ENCODE measurements at regions not wholly inside any gene's neighbourhood (a gene's known extent, or its start where the extent isn't known, plus 50 kb on each side); places are given as distances from the start of the nearest gene placed in this dataset.

GRCh38 chr20:23291575-23292240, 58.9 kb upstream of the NXT1 start:
- intact Hi-C loops (cut with DNase I): no loop called here
- H3K4me3 ChIP-seq: no peak overlapping the region
- no peak overlapping the region for H3K27ac ChIP-seq
- DNase-seq (no peak), ATAC-seq (peak in 1 of 4 donors; percentile 26)
- H3K27me3 ChIP-seq (ENCODE audit: insufficient read depth in 3 of 3, low read length in 2 of 3): peaks cover 0 to 7% (median 2%) of the 10 kb centered on the region in 3 donors
- H3K36me3 ChIP-seq (ENCODE audit: insufficient read depth in 1 of 2, low read depth in 1 of 2): no peaks in the 10 kb centered on the region
- H3K4me1 ChIP-seq: no peaks in the 10 kb centered on the region
- 69 to 82% (median 76%) methylated on average over 14 of the region's 14 CpGs for WGBS, 3 donors
- no peak for TF ChIP-seq CTCF (IDR thresholded peaks at IDR 0.05)
- no peaks in the 10 kb centered on the region for H3K9me3 ChIP-seq

GRCh38 chr20:23290761-23291574, 59.6 kb upstream of the NXT1 start:
- 83 to 87% (median 86%) methylated on average over 11 of the region's 11 CpGs for WGBS, 3 donors
- Histone ChIP-seq H3K4me3 (no peak overlapping the region), H3K4me1 (no peaks in the 10 kb centered on the region), H3K27ac (no peak overlapping the region), H3K27me3 (ENCODE audit: insufficient read depth in 3 of 3, low read length in 2 of 3) (peaks cover 0 to 7% (median 3%) of the 10 kb centered on the region in 3 donors), H3K36me3 (ENCODE audit: insufficient read depth in 1 of 2, low read depth in 1 of 2) (no peaks in the 10 kb centered on the region), H3K9me3 (no peaks in the 10 kb centered on the region)
- TF ChIP-seq CTCF (IDR thresholded peaks at IDR 0.05): no peak
- ATAC-seq (no peak), DNase-seq (no peak)
- intact Hi-C loops (cut with DNase I): no loop called here

- no peak for TF ChIP-seq CTCF (IDR thresholded peaks at IDR 0.05)
- intact Hi-C loops (cut with DNase I): no loop called here
- ATAC-seq (no peak), DNase-seq (no peak)
- Histone ChIP-seq H3K27me3 (ENCODE audit: insufficient read depth in 3 of 3, low read length in 2 of 3) (peaks cover 0 to 7% (median 3%) of the 10 kb centered on the region in 3 donors), H3K4me3 (no peak overlapping the region), H3K4me1 (no peaks in the 10 kb centered on the region), H3K36me3 (ENCODE audit: insufficient read depth in 1 of 2, low read depth in 1 of 2) (no peaks in the 10 kb centered on the region), H3K9me3 (no peaks in the 10 kb centered on the region), H3K27ac (no peak overlapping the region)
- 56 to 64% (median 57%) methylated on average over 7 of the region's 7 CpGs for WGBS, 3 donors
Observed at GRCh38 chr20:23289724-23290395, 60.7 kb upstream of the NXT1 start.

GRCh38 chr20:23289249-23289648, 61.3 kb upstream of the NXT1 start:
- Histone ChIP-seq H3K27me3 (ENCODE audit: insufficient read depth in 3 of 3, low read length in 2 of 3) (peaks cover 0 to 7% (median 3%) of the 10 kb centered on the region in 3 donors), H3K4me1 (no peaks in the 10 kb centered on the region), H3K9me3 (no peaks in the 10 kb centered on the region), H3K4me3 (no peak overlapping the region), H3K36me3 (ENCODE audit: insufficient read depth in 1 of 2, low read depth in 1 of 2) (no peaks in the 10 kb centered on the region), H3K27ac (no peak overlapping the region)
- DNase-seq (no peak), ATAC-seq (no peak)
- TF ChIP-seq CTCF (IDR thresholded peaks at IDR 0.05): no peak
- intact Hi-C loops (cut with DNase I): no loop called here
- 84 to 87% (median 85%) methylated on average over 7 of the region's 7 CpGs for WGBS, 3 donors
